ENCODE measurements at regions not wholly inside any gene's neighbourhood (a gene's known extent, or its start where the extent isn't known, plus 50 kb on each side); places are given as distances from the start of the nearest gene placed in this dataset.

- DNase-seq (ENCODE audit: low spot score) (no peak), ATAC-seq (no peak), FAIRE-seq (no peak)
- no peaks in the 10 kb centered on the region for H3K79me2 ChIP-seq (ENCODE audit: insufficient read depth, low read length)
- H3K4me2 ChIP-seq (ENCODE audit: low read depth, low read length), result no peak overlapping the region
- no TSS peak for BruUV-seq (replicated peaks)
- H3K27ac ChIP-seq (ENCODE audit: extremely low read length, insufficient read depth, low read length), result no peak overlapping the region
- POLR2A ChIA-PET, result no interaction called here
- intact Hi-C loops (cut with micrococcal nuclease; ENCODE audit: unreplicated experiment), result no loop called here
- CTCF ChIA-PET (ENCODE audit: low intra/inter-chr PET ratio, low total read pairs), result no interaction called here
- no peaks in the 10 kb centered on the region for H3K36me3 ChIP-seq (replicated peaks in 1 of 2; ENCODE audit: control insufficient read depth in 1 of 2, insufficient read depth in 2 of 2, low read length in 2 of 2)
- no peak overlapping the region for H3K4me3 ChIP-seq (replicated peaks in 1 of 3; ENCODE audit: insufficient read depth in 1 of 3, low read depth in 2 of 3, low read length in 3 of 3)
- H2AFZ ChIP-seq (ENCODE audit: low read length), result no peak overlapping the region
- in situ Hi-C loops (cut with HindIII; ENCODE audit: extremely low pct_ligation_motif_present, low pct_unique_long_range_greater_than_20kb), result no loop called here
- H3K9ac ChIP-seq (ENCODE audit: insufficient read depth, low read depth, low read length), result no peak overlapping the region
- no peaks in the 10 kb centered on the region for H3K4me1 ChIP-seq (ENCODE audit: insufficient read depth, low read length)
- WGBS (ENCODE audit: low lambda C conversion rate), result 14% methylated on average over 5 of the region's 5 CpGs
- peaks cover 0 to 9% of the 10 kb centered on the region in 2 experiments; a peak in 1 of 5 replicates for H3K27me3 ChIP-seq (ENCODE audit: control insufficient read depth in 1 of 2, insufficient read depth in 2 of 2, low read length in 2 of 2)
- TF ChIP-seq HMG20B (CRISPR knock-in tag; conservative IDR thresholded peaks at IDR 0.05), result no peak
- TF ChIP-seq JUNB (CRISPR knock-in tag; IDR thresholded peaks at IDR 0.05; ENCODE audit: borderline replicate concordance), result no peak
- TF ChIP-seq NR2F1 (CRISPR knock-in tag; IDR thresholded peaks at IDR 0.05), result no peak
- no peak for TF ChIP-seq HOXA3 (CRISPR knock-in tag; IDR thresholded peaks at IDR 0.05)
- no peak for TF ChIP-seq NONO (IDR thresholded peaks at IDR 0.05)
- TF ChIP-seq NONO (CRISPR knock-in tag; conservative IDR thresholded peaks at IDR 0.05), result no peak
- TF ChIP-seq, protein P1, sequence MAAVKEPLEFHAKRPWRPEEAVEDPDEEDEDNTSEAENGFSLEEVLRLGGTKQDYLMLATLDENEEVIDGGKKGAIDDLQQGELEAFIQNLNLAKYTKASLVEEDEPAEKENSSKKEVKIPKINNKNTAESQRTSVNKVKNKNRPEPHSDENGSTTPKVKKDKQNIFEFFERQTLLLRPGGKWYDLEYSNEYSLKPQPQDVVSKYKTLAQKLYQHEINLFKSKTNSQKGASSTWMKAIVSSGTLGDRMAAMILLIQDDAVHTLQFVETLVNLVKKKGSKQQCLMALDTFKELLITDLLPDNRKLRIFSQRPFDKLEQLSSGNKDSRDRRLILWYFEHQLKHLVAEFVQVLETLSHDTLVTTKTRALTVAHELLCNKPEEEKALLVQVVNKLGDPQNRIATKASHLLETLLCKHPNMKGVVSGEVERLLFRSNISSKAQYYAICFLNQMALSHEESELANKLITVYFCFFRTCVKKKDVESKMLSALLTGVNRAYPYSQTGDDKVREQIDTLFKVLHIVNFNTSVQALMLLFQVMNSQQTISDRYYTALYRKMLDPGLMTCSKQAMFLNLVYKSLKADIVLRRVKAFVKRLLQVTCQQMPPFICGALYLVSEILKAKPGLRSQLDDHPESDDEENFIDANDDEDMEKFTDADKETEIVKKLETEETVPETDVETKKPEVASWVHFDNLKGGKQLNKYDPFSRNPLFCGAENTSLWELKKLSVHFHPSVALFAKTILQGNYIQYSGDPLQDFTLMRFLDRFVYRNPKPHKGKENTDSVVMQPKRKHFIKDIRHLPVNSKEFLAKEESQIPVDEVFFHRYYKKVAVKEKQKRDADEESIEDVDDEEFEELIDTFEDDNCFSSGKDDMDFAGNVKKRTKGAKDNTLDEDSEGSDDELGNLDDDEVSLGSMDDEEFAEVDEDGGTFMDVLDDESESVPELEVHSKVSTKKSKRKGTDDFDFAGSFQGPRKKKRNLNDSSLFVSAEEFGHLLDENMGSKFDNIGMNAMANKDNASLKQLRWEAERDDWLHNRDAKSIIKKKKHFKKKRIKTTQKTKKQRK (IDR thresholded peaks at IDR 0.05; ENCODE audit: low read length), result no peak
- H3K9me3 ChIP-seq (ENCODE audit: low read length), result no peaks in the 10 kb centered on the region
- no peaks in the 10 kb centered on the region for H4K20me1 ChIP-seq (ENCODE audit: insufficient read depth, low read length)
Observed at GRCh38 chr6:105607636-105608621, 205.0 kb upstream of the PREP start.
